Sigmoid colon (tissue), 4 donors: ENCODE measurements at regions not wholly inside any gene's neighbourhood (a gene's known extent, or its start where the extent isn't known, plus 50 kb on each side); places are given as distances from the start of the nearest gene placed in this dataset.

Experiments used
- CTCF ChIP-seq, 4 experiments: fragments of 450-650 bp in 3 of 4; fragments of 200-600 bp in 1 of 4; IDR thresholded peaks; one replicate each; pipeline ENCODE4 v1.5.1; 2016 to 2019; ENCODE audit warnings: antibody characterized with exemption in 4 of 4, mild to moderate bottlenecking in 3 of 4, moderate library complexity in 2 of 4
- POLR2A ChIP-seq, 2 donors: fragments of 450-650 bp; IDR thresholded peaks; one replicate each; pipeline ENCODE4 v1.6.1; 2016; ENCODE audit warnings: antibody characterized with exemption in 2 of 2, mild to moderate bottlenecking in 2 of 2, moderate library complexity in 2 of 2
- POLR2AphosphoS5 ChIP-seq, 4 donors: sonication (generic); formaldehyde crosslinking; IDR thresholded peaks; one replicate each; pipeline ENCODE4 v1.6.1; 2017; ENCODE audit warnings: antibody characterized with exemption in 4 of 4

- TF ChIP-seq CTCF (IDR thresholded peaks at IDR 0.05) (no peak), POLR2AphosphoS5 (IDR thresholded peaks at IDR 0.05) (no peak), POLR2A (IDR thresholded peaks at IDR 0.05) (no peak)
These were observed 113.7 kb downstream of the CDH26 start for GRCh38 chr20:60071965-60072364.
